H1 (cell line): ENCODE measurements at regions not wholly inside any gene's neighbourhood (a gene's known extent, or its start where the extent isn't known, plus 50 kb on each side); places are given as distances from the start of the nearest gene placed in this dataset.

Source experiments
- GTF2F1 ChIP-seq: IDR thresholded peaks from 2 replicates; pipeline ENCODE4 v1.6.1; 2012; ENCODE audit warnings: low read depth, low read length, improper control_type of control experiment, borderline replicate concordance

- TF ChIP-seq GTF2F1, result no peak
- TF ChIP-seq, all 59 proteins: peak for 0
Measured at GRCh38 chr15:98418122-98418521, 230.2 kb upstream of the IGF1R start (continued).
